ENCODE measurements at regions not wholly inside any gene's neighbourhood (a gene's known extent, or its start where the extent isn't known, plus 50 kb on each side); places are given as distances from the start of the nearest gene placed in this dataset.

- no peak overlapping the region for H3K27ac Mint-ChIP-seq
- no peaks in the 10 kb centered on the region for H3K4me1 Mint-ChIP-seq
- ChIA-PET CTCF (no interaction called here), POLR2A (no interaction called here)
- H3K4me3 Mint-ChIP-seq = no peak overlapping the region
- H3K27me3 Mint-ChIP-seq = peaks cover 6% of the 10 kb centered on the region
- no peaks in the 10 kb centered on the region for H3K9me3 Mint-ChIP-seq
- no peak for DNase-seq
- no peaks in the 10 kb centered on the region for H3K36me3 Mint-ChIP-seq (ENCODE audit: low read depth)
Measured at GRCh38 chr4:53783208-53783859, 192.0 kb upstream of the LNX1 start.

GRCh38 chr4:53782458-53782845 lies 191.2 kb upstream of the LNX1 start:
- POLR2A ChIA-PET = no interaction called here
- H3K27me3 Mint-ChIP-seq = peaks cover 6% of the 10 kb centered on the region
- H3K27ac Mint-ChIP-seq = no peak overlapping the region
- DNase-seq = no peak
- H3K4me1 Mint-ChIP-seq = no peaks in the 10 kb centered on the region
- CTCF ChIA-PET = no interaction called here
- no peaks in the 10 kb centered on the region for H3K9me3 Mint-ChIP-seq
- no peak overlapping the region for H3K4me3 Mint-ChIP-seq
- H3K36me3 Mint-ChIP-seq (ENCODE audit: low read depth) = no peaks in the 10 kb centered on the region

- Mint-ChIP-seq H3K27me3 (peaks cover 7% of the 10 kb centered on the region), H3K27ac (no peak overlapping the region), H3K4me3 (no peak overlapping the region), H3K9me3 (no peaks in the 10 kb centered on the region), H3K36me3 (ENCODE audit: low read depth) (no peaks in the 10 kb centered on the region), H3K4me1 (no peaks in the 10 kb centered on the region)
- ChIA-PET CTCF (no interaction called here), POLR2A (no interaction called here)
- DNase-seq = no peak
Measured at GRCh38 chr4:53781629-53782457, 190.6 kb upstream of the LNX1 start.

GRCh38 chr4:53780736-53781400 lies 189.6 kb upstream of the LNX1 start:
- H3K27me3 Mint-ChIP-seq = peaks cover 7% of the 10 kb centered on the region
- ChIA-PET CTCF (no interaction called here), POLR2A (no interaction called here)
- no peak overlapping the region for H3K4me3 Mint-ChIP-seq
- no peak overlapping the region for H3K27ac Mint-ChIP-seq
- H3K9me3 Mint-ChIP-seq = no peaks in the 10 kb centered on the region
- DNase-seq = no peak
- H3K4me1 Mint-ChIP-seq = no peaks in the 10 kb centered on the region
- no peaks in the 10 kb centered on the region for H3K36me3 Mint-ChIP-seq (ENCODE audit: low read depth)

- ChIA-PET POLR2A (no interaction called here), CTCF (no interaction called here)
- Mint-ChIP-seq H3K27me3 (peaks cover 5% of the 10 kb centered on the region), H3K9me3 (no peaks in the 10 kb centered on the region), H3K36me3 (ENCODE audit: low read depth) (no peaks in the 10 kb centered on the region), H3K4me3 (no peak overlapping the region), H3K4me1 (no peaks in the 10 kb centered on the region), H3K27ac (no peak overlapping the region)
- DNase-seq = no peak
Measured at GRCh38 chr4:53779025-53779424, 187.7 kb upstream of the LNX1 start.

GRCh38 chr4:53778155-53778554 lies 186.9 kb upstream of the LNX1 start:
- Mint-ChIP-seq H3K27ac (no peak overlapping the region), H3K27me3 (peaks cover 5% of the 10 kb centered on the region), H3K4me1 (no peaks in the 10 kb centered on the region), H3K9me3 (no peaks in the 10 kb centered on the region), H3K36me3 (ENCODE audit: low read depth) (no peaks in the 10 kb centered on the region), H3K4me3 (no peak overlapping the region)
- no peak for DNase-seq
- ChIA-PET POLR2A (no interaction called here), CTCF (no interaction called here)

GRCh38 chr4:53777244-53777984 lies 186.1 kb upstream of the LNX1 start:
- ChIA-PET POLR2A (no interaction called here), CTCF (no interaction called here)
- Mint-ChIP-seq H3K4me3 (no peak overlapping the region), H3K27ac (no peak overlapping the region), H3K27me3 (peaks cover 5% of the 10 kb centered on the region), H3K9me3 (no peaks in the 10 kb centered on the region), H3K4me1 (no peaks in the 10 kb centered on the region), H3K36me3 (ENCODE audit: low read depth) (no peaks in the 10 kb centered on the region)
- no peak for DNase-seq

- no peak for DNase-seq
- Mint-ChIP-seq H3K4me1 (no peaks in the 10 kb centered on the region), H3K27me3 (peaks cover 6% of the 10 kb centered on the region), H3K4me3 (no peak overlapping the region), H3K36me3 (ENCODE audit: low read depth) (no peaks in the 10 kb centered on the region), H3K9me3 (no peaks in the 10 kb centered on the region), H3K27ac (no peak overlapping the region)
- ChIA-PET CTCF (interaction anchor here (0.6 kb wide), 2 partner anchors 290 to 1263 kb away, joined by 3 to 4 read pairs; no protein-coding TSS in a partner anchor), POLR2A (no interaction called here)
Measured at GRCh38 chr4:53776141-53776540, 184.9 kb upstream of the LNX1 start.

- no peak overlapping the region for H3K4me3 Mint-ChIP-seq
- CTCF ChIA-PET = no interaction called here
- POLR2A ChIA-PET = no interaction called here
- H3K4me1 Mint-ChIP-seq = no peaks in the 10 kb centered on the region
- no peaks in the 10 kb centered on the region for H3K36me3 Mint-ChIP-seq (ENCODE audit: low read depth)
- DNase-seq = no peak
- peaks cover 4% of the 10 kb centered on the region for H3K27me3 Mint-ChIP-seq
- no peak overlapping the region for H3K27ac Mint-ChIP-seq
- H3K9me3 Mint-ChIP-seq = no peaks in the 10 kb centered on the region
Measured at GRCh38 chr4:53775381-53775780, 184.1 kb upstream of the LNX1 start.

GRCh38 chr4:53771326-53771725 lies 180.0 kb upstream of the LNX1 start:
- Mint-ChIP-seq H3K9me3 (no peaks in the 10 kb centered on the region), H3K36me3 (ENCODE audit: low read depth) (no peaks in the 10 kb centered on the region), H3K4me1 (no peaks in the 10 kb centered on the region), H3K27me3 (peaks cover 2% of the 10 kb centered on the region), H3K4me3 (no peak overlapping the region), H3K27ac (no peak overlapping the region)
- DNase-seq = no peak
- ChIA-PET POLR2A (no interaction called here), CTCF (no interaction called here)

GRCh38 chr4:53767482-53767881 lies 176.2 kb upstream of the LNX1 start:
- H3K27ac Mint-ChIP-seq = no peak overlapping the region
- no peaks in the 10 kb centered on the region for H3K4me1 Mint-ChIP-seq
- peaks cover 2% of the 10 kb centered on the region for H3K27me3 Mint-ChIP-seq
- no peak overlapping the region for H3K4me3 Mint-ChIP-seq
- DNase-seq = no peak
- ChIA-PET POLR2A (no interaction called here), CTCF (no interaction called here)
- no peaks in the 10 kb centered on the region for H3K36me3 Mint-ChIP-seq (ENCODE audit: low read depth)
- H3K9me3 Mint-ChIP-seq = no peaks in the 10 kb centered on the region

GRCh38 chr4:53764761-53765490 lies 173.6 kb upstream of the LNX1 start:
- no peak overlapping the region for H3K4me3 Mint-ChIP-seq
- H3K4me1 Mint-ChIP-seq = no peaks in the 10 kb centered on the region
- no peak overlapping the region for H3K27ac Mint-ChIP-seq
- ChIA-PET POLR2A (no interaction called here), CTCF (no interaction called here)
- H3K27me3 Mint-ChIP-seq = no peaks in the 10 kb centered on the region
- DNase-seq = no peak
- peaks cover 2% of the 10 kb centered on the region for H3K9me3 Mint-ChIP-seq
- H3K36me3 Mint-ChIP-seq (ENCODE audit: low read depth) = no peaks in the 10 kb centered on the region
